Left ventricle myocardium superior (tissue), 1 donor: ENCODE measurements at regions not wholly inside any gene's neighbourhood (a gene's known extent, or its start where the extent isn't known, plus 50 kb on each side); places are given as distances from the start of the nearest gene placed in this dataset.
"Not testable (repeated sequence)": the region's sequence is repeated elsewhere in the genome, so short reads cannot be mapped to it uniquely, and the experiment has no call there.

Experiments used
- ATAC-seq: fragments of 200-7000 bp; cut with Tn5 transposase; one replicate; pipeline ENCODE4 v1.9.1; 2020; ENCODE audit warnings: mild to moderate bottlenecking, moderate library complexity
- DNase-seq: peaks from one replicate; pipeline ENCODE4 v3.0.0-alpha.2; 2020
- intact Hi-C: fragments of 100-400 bp; cut with micrococcal nuclease; formaldehyde crosslinking; loops from one replicate; pipeline ENCODE4 v1.11.0; 2022
- donor health status: DM: no; HTN: yes; CAD: no; lungs with severe emphysema.

GRCh38 chr5:18771097-18771610, 1136.9 kb downstream of the TAF11L14 start:
- DNase-seq: no peak
- no peak for ATAC-seq
- intact Hi-C loops: no loop called here

GRCh38 chr5:18772475-18772874, 1138.2 kb downstream of the TAF11L14 start:
- DNase-seq (no peak), ATAC-seq (no peak)
- intact Hi-C loops: no loop called here

DNA sequence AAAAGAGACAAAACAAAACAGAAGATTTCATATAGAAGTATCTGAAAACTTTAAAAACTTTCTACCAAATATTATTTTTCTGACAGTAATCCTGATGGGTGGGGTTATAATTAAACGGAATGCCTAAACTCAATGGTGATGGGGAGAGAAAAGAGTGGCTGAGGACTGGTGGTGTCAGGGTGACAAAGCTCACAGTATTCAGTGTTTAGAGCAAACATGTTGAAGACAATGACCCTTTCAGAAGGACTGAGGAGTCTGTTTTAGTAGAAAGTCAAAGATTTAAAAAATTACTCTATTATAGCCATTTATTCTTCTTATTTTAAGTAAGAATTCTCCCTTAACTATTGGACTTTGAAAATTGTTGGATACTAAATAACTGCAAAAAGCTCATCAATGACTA, 1144.0 kb downstream of the TAF11L14 start:
- ATAC-seq (no peak), DNase-seq (no peak)
- intact Hi-C loops: no loop called here

GRCh38 chr5:18789218-18789998, 1155.1 kb downstream of the TAF11L14 start:
- ATAC-seq: no peak
- intact Hi-C loops: no loop called here
- no peak for DNase-seq

DNA sequence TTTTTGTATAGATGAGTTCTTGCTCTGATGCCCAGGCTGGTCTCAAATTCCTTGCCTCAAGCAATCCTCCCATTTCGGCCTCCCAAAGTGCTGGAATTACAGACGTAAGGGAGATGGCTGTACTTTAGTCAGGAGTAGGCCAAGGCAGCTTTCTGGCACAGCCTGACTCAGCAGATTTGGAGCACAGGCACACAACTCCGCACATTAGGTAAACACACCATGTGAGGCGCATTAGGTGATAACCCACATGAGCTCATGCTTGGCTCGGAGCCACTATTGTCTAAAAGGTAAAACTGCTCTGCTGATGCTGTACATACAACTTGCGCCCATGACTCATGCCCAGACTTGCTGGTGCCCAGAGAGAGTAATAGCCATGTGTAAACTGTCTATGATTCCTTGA, 1157.9 kb downstream of the TAF11L14 start:
- ATAC-seq: no peak
- intact Hi-C loops: no loop called here
- no peak for DNase-seq

DNA sequence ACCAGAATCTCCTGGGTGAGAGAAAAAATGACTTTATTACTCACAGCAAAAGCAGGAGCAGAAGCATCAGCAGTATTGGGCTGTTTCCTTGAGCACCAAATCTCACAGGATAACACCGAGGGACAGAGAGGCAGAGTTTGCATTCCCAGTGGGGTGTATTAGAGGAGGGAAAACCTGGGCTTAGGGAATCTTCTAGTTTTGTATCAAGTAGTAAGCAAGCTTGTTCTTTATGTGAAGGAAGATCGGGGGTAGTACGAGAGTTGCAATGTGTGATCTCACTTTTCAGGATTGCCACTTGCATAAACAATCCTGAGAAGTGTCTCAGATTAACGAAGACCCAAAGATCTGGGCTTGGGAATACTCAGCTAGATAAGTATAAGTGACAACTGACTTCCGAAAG, 1163.0 kb downstream of the TAF11L14 start:
- intact Hi-C loops: no loop called here
- DNase-seq (no peak), ATAC-seq (no peak)

DNA sequence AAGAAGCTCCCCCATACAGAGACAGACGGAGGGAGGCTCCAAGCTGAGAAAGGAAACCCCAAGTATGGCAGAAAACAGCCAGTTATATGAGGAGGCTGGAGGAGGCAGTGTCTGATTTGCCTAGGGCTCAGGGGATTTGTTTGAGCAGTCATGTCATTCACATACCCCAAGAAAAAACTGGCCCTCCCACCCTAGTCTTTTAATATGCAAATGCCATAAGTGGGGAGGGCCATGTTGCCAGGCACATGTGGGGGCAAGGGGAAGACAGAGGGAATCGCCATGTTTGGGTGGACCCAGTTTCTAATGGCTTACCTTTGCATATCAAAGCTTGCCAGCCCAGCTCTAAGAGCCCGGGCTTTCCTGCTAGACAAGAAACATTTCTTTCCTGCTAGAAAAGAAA, 1163.8 kb downstream of the TAF11L14 start:
- ATAC-seq: no peak
- intact Hi-C loops: no loop called here

GRCh38 chr5:18799482-18800128, 1165.3 kb downstream of the TAF11L14 start:
- intact Hi-C loops: no loop called here
- DNase-seq (no peak), ATAC-seq (no peak)

More for the DNA sequence above, 1163.8 kb downstream of the TAF11L14 start:
- no peak for DNase-seq

DNA sequence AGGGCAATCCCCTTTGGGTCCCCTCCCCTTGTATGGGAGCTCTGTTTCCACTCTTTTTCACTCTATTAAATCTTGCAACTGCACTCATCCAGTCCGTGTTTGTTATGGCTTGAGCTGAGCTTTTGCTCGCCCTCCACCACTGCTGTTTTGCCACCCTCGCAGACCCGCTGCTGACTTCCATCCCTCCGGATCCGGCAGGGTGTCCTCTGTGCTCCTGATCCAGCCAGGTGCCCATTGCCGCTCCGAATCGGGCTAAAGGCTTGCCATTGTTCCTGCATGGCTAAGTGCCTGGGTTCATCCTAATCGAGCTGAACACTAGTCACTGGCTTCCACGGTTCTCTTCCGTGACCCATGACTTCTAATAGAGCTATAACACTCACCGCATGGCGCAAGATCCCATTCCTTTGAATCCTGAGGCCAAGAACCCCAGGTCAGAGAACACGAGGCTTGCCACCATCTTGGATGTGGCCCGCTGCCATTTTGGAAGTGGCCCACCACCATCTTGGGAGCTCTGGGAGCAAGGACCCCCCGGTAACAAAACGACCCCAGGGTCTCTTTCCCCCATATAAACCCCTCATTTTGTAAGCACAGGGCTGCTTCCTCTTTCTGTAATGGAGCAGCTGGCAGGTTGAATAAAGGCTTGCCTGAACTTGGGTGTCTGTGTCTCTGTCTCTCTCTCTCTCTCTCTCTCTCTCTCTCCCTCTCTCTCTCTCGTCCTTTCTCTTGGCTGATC, 1166.2 kb downstream of the TAF11L14 start:
- intact Hi-C loops: no loop called here
- no peak for ATAC-seq
- DNase-seq: no peak

DNA sequence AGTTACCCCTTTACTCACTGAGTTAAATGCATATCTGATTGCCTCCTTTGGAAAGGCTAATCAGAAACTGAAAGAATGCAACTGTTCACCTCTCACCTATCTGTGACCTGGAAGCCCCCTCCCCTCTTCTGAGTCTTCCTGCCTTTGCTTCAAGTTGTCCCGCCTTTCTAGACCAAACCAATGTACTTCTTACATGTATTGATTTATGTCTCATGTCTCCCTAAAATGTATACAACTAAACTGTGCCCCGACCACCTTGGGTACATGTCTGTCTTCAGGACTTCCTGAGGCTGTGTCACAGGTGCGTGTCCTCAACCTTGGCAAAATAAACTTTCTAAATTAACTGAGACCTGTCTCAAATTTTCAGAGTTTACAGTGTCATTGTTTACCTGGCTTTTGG, 1167.2 kb downstream of the TAF11L14 start:
- intact Hi-C loops: not testable (repeated sequence)

GRCh38 chr5:18802336-18802735, 1168.1 kb downstream of the TAF11L14 start:
- no peak for ATAC-seq
- intact Hi-C loops: no loop called here

More for the DNA sequence above, 1167.2 kb downstream of the TAF11L14 start:
- not testable (repeated sequence) for DNase-seq, ATAC-seq

GRCh38 chr5:18805376-18805775, 1171.1 kb downstream of the TAF11L14 start:
- ATAC-seq: no peak
- intact Hi-C loops: no loop called here
- no peak for DNase-seq

More at GRCh38 chr5:18802336-18802735, 1168.1 kb downstream of the TAF11L14 start:
- DNase-seq: no peak

- ATAC-seq (no peak), DNase-seq (no peak)
- intact Hi-C loops: no loop called here
These were observed 1173.2 kb downstream of the TAF11L14 start for GRCh38 chr5:18807256-18808149.

DNA sequence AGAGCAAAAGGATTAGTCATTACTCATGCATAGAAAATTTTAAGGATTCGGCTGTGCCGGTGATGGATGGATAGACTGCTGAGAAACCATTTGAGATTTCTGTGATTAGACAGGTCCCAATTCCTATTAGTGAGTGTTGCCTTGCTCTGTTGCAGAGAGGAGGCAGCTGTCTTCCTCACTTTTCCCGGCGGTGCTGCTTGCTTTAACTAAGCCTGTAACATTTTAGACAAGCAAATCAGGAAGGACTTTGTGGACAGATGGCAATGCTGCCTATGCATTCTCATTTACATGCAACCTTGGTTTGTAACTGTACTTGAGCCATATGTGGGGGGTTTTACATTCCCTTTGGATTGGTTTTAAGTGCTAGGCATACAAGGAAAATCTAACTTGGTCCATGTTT, 1176.3 kb downstream of the CDH18 start:
- ATAC-seq (no peak), DNase-seq (no peak)
- intact Hi-C loops: no loop called here

- DNase-seq (no peak), ATAC-seq (no peak)
These were observed 1159.6 kb downstream of the CDH18 start for GRCh38 chr5:18828351-18828750.

GRCh38 chr5:18829539-18829938, 1158.5 kb downstream of the CDH18 start:
- DNase-seq: no peak
- intact Hi-C loops: no loop called here
- ATAC-seq: no peak

More at GRCh38 chr5:18828351-18828750, 1159.6 kb downstream of the CDH18 start:
- intact Hi-C loops: no loop called here

DNA sequence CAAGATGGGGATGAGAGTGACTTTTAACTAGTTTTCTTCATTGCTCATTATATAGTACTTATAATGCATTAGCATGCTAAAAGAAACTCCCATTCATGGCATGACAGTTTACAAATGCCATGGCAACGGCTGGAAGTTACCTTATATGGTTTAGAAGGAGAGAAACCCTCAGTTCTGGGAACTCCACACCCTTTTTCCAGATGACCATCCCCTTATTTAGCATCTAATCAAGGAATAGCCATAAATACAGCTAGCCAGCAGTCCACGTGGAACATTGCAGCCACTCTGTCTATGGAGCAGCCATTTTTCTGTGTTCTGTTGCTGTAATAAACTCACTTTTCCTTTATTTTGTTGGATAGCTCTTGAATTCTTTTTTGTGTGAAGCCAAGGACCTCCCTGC, 1137.8 kb downstream of the CDH18 start:
- DNase-seq: no peak
- intact Hi-C loops: no loop called here
- no peak for ATAC-seq

DNA sequence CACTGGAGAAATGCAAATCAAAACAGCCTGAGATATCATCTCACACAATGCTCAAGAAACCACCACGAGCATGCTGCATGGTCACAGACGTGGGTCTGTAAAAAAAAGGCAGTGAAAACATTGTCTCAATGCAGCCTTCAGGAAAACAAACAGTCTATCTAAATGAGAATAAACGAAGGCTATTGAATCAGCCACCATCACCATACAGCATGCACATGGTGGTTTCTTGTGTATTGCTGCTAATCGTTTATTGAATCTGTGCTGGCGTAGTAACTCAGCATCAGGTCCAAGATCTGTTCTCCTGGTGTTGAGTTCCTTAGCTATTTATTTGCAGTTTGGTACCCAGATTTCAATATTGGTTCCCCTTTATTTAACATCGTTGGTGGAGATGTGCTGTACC, 1115.0 kb downstream of the CDH18 start:
- intact Hi-C loops: no loop called here
- ATAC-seq: no peak
- DNase-seq: no peak

GRCh38 chr5:18876565-18876964, 1111.4 kb downstream of the CDH18 start:
- intact Hi-C loops: no loop called here
- DNase-seq (no peak), ATAC-seq (no peak)
